MM.1S (cell line): ENCODE measurements at regions not wholly inside any gene's neighbourhood (a gene's known extent, or its start where the extent isn't known, plus 50 kb on each side); places are given as distances from the start of the nearest gene placed in this dataset.

Experiments
- CTCF ChIP-seq: fragments of 300-600 bp; sonication (generic); IDR thresholded peaks from 2 replicates; pipeline ENCODE4 v1.5.1; 2016; ENCODE audit warnings: antibody characterized with exemption, low read length, mixed read lengths
- EZH2 ChIP-seq: fragments of 300-600 bp; sonication (generic); optimal IDR thresholded peaks from 2 replicates; pipeline ENCODE3; 2017; ENCODE audit warnings: low read depth, mild to moderate bottlenecking, antibody characterized with exemption, low read length, mixed read lengths

- no peak for TF ChIP-seq EZH2
- TF ChIP-seq CTCF: no peak
Measured at GRCh38 chr9:86997951-86998350, 50.6 kb upstream of the GAS1 start.
